ENCODE measurements at regions not wholly inside any gene's neighbourhood (a gene's known extent, or its start where the extent isn't known, plus 50 kb on each side); places are given as distances from the start of the nearest gene placed in this dataset.
A peak's percentile ranks its signal among the peaks of the same experiment; 100 is the strongest.

- Histone ChIP-seq H3K9me2 (ENCODE audit: insufficient read depth) (no peaks in the 10 kb centered on the region), H3K9me3 (ENCODE audit: control insufficient read depth in 1 of 2, insufficient read depth in 1 of 2, low read depth in 1 of 2, low read length in 2 of 2) (peaks cover 0 to 9% of the 10 kb centered on the region in 2 experiments; a peak in 1 of 4 replicates), H3K27me3 (ENCODE audit: insufficient read depth, low read length) (no peaks in the 10 kb centered on the region), H3K36me3 (ENCODE audit: control insufficient read depth in 1 of 2, insufficient read depth in 2 of 2, low read length in 2 of 2) (no peaks in the 10 kb centered on the region), H4K20me1 (ENCODE audit: insufficient read depth) (no peaks in the 10 kb centered on the region), H3K79me2 (ENCODE audit: insufficient read depth, low read length) (no peaks in the 10 kb centered on the region), H3K27ac (ENCODE audit: low read depth, low read length) (no peak overlapping the region), H3K9ac (ENCODE audit: low read length) (no peak overlapping the region), H3K4me3 (replicated peaks in 1 of 2; ENCODE audit: low read depth in 1 of 2, low read length in 2 of 2) (no peak overlapping the region), H2AFZ (ENCODE audit: low read depth, low read length, poor library complexity, severe bottlenecking) (no peak overlapping the region), H3K4me1 (ENCODE audit: control insufficient read depth in 1 of 2, insufficient read depth in 2 of 2, low read length in 2 of 2) (peaks cover 6% of the 10 kb centered on the region in 2 experiments), H3K4me2 (ENCODE audit: low read length) (0 out of 2 replicates have a peak overlapping the region, but pooled peaks have one; percentile 17)
- CTCF ChIA-PET, result no interaction called here
- BruUV-seq (replicated peaks), result no TSS peak
- no peak for TF ChIP-seq CBX3 (IDR thresholded peaks at IDR 0.05; ENCODE audit: low read depth)
- TF ChIP-seq FOSL1 (IDR thresholded peaks at IDR 0.05; ENCODE audit: low read depth), result peak; percentile 39; the same call in 1 of the 2 replicates
- DNase-seq (ENCODE audit: low read depth, low spot score) (peak; percentile 15), ATAC-seq (no peak; the same call in 1 of the 2 replicates)
- RAD21 ChIA-PET (ENCODE audit: low non-redundant PET in 1 of 2, low total read pairs in 2 of 2, uncharacterized antibody in 2 of 2, unreplicated experiment in 2 of 2), result no interaction called here
- POLR2A ChIA-PET, result no interaction called here
- intact Hi-C loops (cut with micrococcal nuclease), result no loop called here
Measured at GRCh38 chr5:176716320-176716719, 69.0 kb downstream of the TSPAN17 start.

GRCh38 chr5:176719113-176719739 lies 71.9 kb downstream of the TSPAN17 start:
- ATAC-seq (no peak), DNase-seq (ENCODE audit: low read depth, low spot score) (no peak)
- H4K20me1 ChIP-seq (ENCODE audit: insufficient read depth), result no peaks in the 10 kb centered on the region
- no peaks in the 10 kb centered on the region for H3K9me2 ChIP-seq (ENCODE audit: insufficient read depth)
- TF ChIP-seq ZFX (IDR thresholded peaks at IDR 0.05) (no peak), CBX3 (IDR thresholded peaks at IDR 0.05; ENCODE audit: low read depth) (no peak), EZH2phosphoT487 (IDR thresholded peaks at IDR 0.05; ENCODE audit: borderline replicate concordance) (no peak), SRF (IDR thresholded peaks at IDR 0.05; ENCODE audit: low read depth) (no peak), ZNF274 (IDR thresholded peaks at IDR 0.05; ENCODE audit: low read depth, low read length) (no peak), POLR2A (IDR thresholded peaks at IDR 0.05; ENCODE audit: borderline replicate concordance, extremely low read depth, insufficient read depth, insufficient read length) (no peak), ATF3 (IDR thresholded peaks at IDR 0.05) (no peak), POLR2AphosphoS5 (IDR thresholded peaks at IDR 0.05; ENCODE audit: low read depth, low read length) (no peak), RAD21 (IDR thresholded peaks at IDR 0.05; ENCODE audit: low read depth) (no peak), YY1 (IDR thresholded peaks at IDR 0.05; ENCODE audit: extremely low read depth, insufficient replicate concordance, low read depth, low read length) (no peak), TCF7L2 (IDR thresholded peaks at IDR 0.05; ENCODE audit: borderline replicate concordance, extremely low read depth, insufficient read depth, insufficient read length) (no peak)
- TF ChIP-seq, protein P1, sequence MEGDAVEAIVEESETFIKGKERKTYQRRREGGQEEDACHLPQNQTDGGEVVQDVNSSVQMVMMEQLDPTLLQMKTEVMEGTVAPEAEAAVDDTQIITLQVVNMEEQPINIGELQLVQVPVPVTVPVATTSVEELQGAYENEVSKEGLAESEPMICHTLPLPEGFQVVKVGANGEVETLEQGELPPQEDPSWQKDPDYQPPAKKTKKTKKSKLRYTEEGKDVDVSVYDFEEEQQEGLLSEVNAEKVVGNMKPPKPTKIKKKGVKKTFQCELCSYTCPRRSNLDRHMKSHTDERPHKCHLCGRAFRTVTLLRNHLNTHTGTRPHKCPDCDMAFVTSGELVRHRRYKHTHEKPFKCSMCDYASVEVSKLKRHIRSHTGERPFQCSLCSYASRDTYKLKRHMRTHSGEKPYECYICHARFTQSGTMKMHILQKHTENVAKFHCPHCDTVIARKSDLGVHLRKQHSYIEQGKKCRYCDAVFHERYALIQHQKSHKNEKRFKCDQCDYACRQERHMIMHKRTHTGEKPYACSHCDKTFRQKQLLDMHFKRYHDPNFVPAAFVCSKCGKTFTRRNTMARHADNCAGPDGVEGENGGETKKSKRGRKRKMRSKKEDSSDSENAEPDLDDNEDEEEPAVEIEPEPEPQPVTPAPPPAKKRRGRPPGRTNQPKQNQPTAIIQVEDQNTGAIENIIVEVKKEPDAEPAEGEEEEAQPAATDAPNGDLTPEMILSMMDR (IDR thresholded peaks at IDR 0.05 in 2 of 3, conservative IDR thresholded peaks at IDR 0.05 in 1 of 3; ENCODE audit: borderline replicate concordance in 1 of 3, insufficient read depth in 1 of 3, low read depth in 2 of 3, low read length in 2 of 3), result no peak
- intact Hi-C loops (cut with micrococcal nuclease), result no loop called here
- H3K4me2 ChIP-seq (ENCODE audit: low read length), result no peak overlapping the region
- no peak overlapping the region for H3K27ac ChIP-seq (ENCODE audit: low read depth, low read length)
- no peak overlapping the region for H3K9ac ChIP-seq (ENCODE audit: low read length)
- H3K4me1 ChIP-seq (ENCODE audit: control insufficient read depth in 1 of 2, insufficient read depth in 2 of 2, low read length in 2 of 2), result peaks cover 6% of the 10 kb centered on the region in 2 experiments
- no peaks in the 10 kb centered on the region for H3K36me3 ChIP-seq (ENCODE audit: control insufficient read depth in 1 of 2, insufficient read depth in 2 of 2, low read length in 2 of 2)
- no TSS peak for BruUV-seq (replicated peaks)
- POLR2A ChIA-PET, result no interaction called here
- CTCF ChIA-PET, result no interaction called here
- RAD21 ChIA-PET (ENCODE audit: low non-redundant PET in 1 of 2, low total read pairs in 2 of 2, uncharacterized antibody in 2 of 2, unreplicated experiment in 2 of 2), result no interaction called here
- H3K9me3 ChIP-seq (ENCODE audit: control insufficient read depth in 1 of 2, insufficient read depth in 1 of 2, low read depth in 1 of 2, low read length in 2 of 2), result peaks cover 0 to 2% of the 10 kb centered on the region in 2 experiments; a peak in 1 of 4 replicates
- H2AFZ ChIP-seq (ENCODE audit: low read depth, low read length, poor library complexity, severe bottlenecking), result no peak overlapping the region
- no peaks in the 10 kb centered on the region for H3K79me2 ChIP-seq (ENCODE audit: insufficient read depth, low read length)
- no peak overlapping the region for H3K4me3 ChIP-seq (replicated peaks in 1 of 2; ENCODE audit: low read depth in 1 of 2, low read length in 2 of 2)
- H3K27me3 ChIP-seq (ENCODE audit: insufficient read depth, low read length), result no peaks in the 10 kb centered on the region

Data from HCT116 (cell line).